ENCODE measurements at regions not wholly inside any gene's neighbourhood (a gene's known extent, or its start where the extent isn't known, plus 50 kb on each side); places are given as distances from the start of the nearest gene placed in this dataset.

- TF ChIP-seq CSRNP3 (CRISPR knock-in tag; IDR thresholded peaks at IDR 0.05) (no peak), CREB5 (CRISPR knock-in tag; IDR thresholded peaks at IDR 0.05; ENCODE audit: low read depth) (no peak), OSR1 (CRISPR knock-in tag; IDR thresholded peaks at IDR 0.05) (no peak), ZFP30 (CRISPR knock-in tag; IDR thresholded peaks at IDR 0.05) (no peak), TCF4 (CRISPR knock-in tag; IDR thresholded peaks at IDR 0.05; ENCODE audit: borderline replicate concordance) (no peak), SNAI2 (CRISPR knock-in tag; IDR thresholded peaks at IDR 0.05) (no peak), ZFP3 (CRISPR knock-in tag; IDR thresholded peaks at IDR 0.05) (no peak), ISL1 (CRISPR knock-in tag; IDR thresholded peaks at IDR 0.05) (no peak), CSDC2 (CRISPR knock-in tag; IDR thresholded peaks at IDR 0.05) (no peak), PPARA (CRISPR knock-in tag; IDR thresholded peaks at IDR 0.05; ENCODE audit: borderline replicate concordance) (no peak), BACH2 (CRISPR knock-in tag; IDR thresholded peaks at IDR 0.05; ENCODE audit: borderline replicate concordance) (no peak)
- no peak for ATAC-seq
These were observed 727.9 kb upstream of the LINC00305 start for GRCh38 chr18:64876833-64877232.

- TF ChIP-seq TOX (CRISPR knock-in tag; IDR thresholded peaks at IDR 0.05; ENCODE audit: borderline replicate concordance): no peak
- no peak for TF ChIP-seq ZFP30 (CRISPR knock-in tag; IDR thresholded peaks at IDR 0.05)
- no peak for TF ChIP-seq ZNF565 (CRISPR knock-in tag; conservative IDR thresholded peaks at IDR 0.05; ENCODE audit: low read depth)
- no peak for TF ChIP-seq POU6F1 (CRISPR knock-in tag; IDR thresholded peaks at IDR 0.05; ENCODE audit: borderline replicate concordance, low read depth)
- TF ChIP-seq CSDC2 (CRISPR knock-in tag; IDR thresholded peaks at IDR 0.05): no peak
- TF ChIP-seq CSRNP3 (CRISPR knock-in tag; IDR thresholded peaks at IDR 0.05): no peak
- TF ChIP-seq OSR1 (CRISPR knock-in tag; IDR thresholded peaks at IDR 0.05): no peak
- TF ChIP-seq ZNF70 (CRISPR knock-in tag; IDR thresholded peaks at IDR 0.05): no peak
- TF ChIP-seq CREB5 (CRISPR knock-in tag; IDR thresholded peaks at IDR 0.05; ENCODE audit: low read depth): no peak
- TF ChIP-seq ARNTL (CRISPR knock-in tag; IDR thresholded peaks at IDR 0.05; ENCODE audit: borderline replicate concordance, low read depth): no peak
- TF ChIP-seq RARB (CRISPR knock-in tag; IDR thresholded peaks at IDR 0.05): no peak
- TF ChIP-seq SNAI2 (CRISPR knock-in tag; IDR thresholded peaks at IDR 0.05): no peak
- TF ChIP-seq ZFP3 (CRISPR knock-in tag; IDR thresholded peaks at IDR 0.05): no peak
- no peak for TF ChIP-seq TCF4 (CRISPR knock-in tag; IDR thresholded peaks at IDR 0.05; ENCODE audit: borderline replicate concordance)
- no peak for TF ChIP-seq ZNF8 (CRISPR knock-in tag; IDR thresholded peaks at IDR 0.05)
- TF ChIP-seq TSHZ2 (CRISPR knock-in tag; IDR thresholded peaks at IDR 0.05): no peak
- TF ChIP-seq PATZ1 (CRISPR knock-in tag; IDR thresholded peaks at IDR 0.05; ENCODE audit: borderline replicate concordance): no peak
- no peak for TF ChIP-seq BACH2 (CRISPR knock-in tag; IDR thresholded peaks at IDR 0.05; ENCODE audit: borderline replicate concordance)
- no peak for ATAC-seq
These were observed 724.0 kb upstream of the LINC00305 start for GRCh38 chr18:64872710-64873458.
